ENCODE measurements at regions not wholly inside any gene's neighbourhood (a gene's known extent, or its start where the extent isn't known, plus 50 kb on each side); places are given as distances from the start of the nearest gene placed in this dataset.

DNA sequence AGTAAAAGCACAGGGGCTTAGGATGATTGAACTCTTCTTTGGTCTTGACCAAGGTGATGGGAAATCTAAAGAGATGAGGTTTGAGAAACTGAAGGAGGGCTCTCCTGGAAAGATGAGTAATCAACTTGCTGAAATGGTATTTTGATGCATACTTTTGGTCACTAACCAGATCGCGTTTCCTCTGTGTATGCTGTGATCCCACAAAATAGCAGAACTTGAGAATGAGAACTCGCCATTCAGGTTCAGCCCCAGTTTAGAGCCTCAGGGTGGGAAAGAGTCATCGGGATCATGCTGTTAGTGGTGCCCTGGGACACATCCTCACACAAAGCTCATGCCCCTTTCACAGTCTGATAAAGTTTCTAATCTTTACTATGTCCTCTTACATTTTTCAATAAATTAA lies 488.8 kb downstream of the ETNK1 start:
- TF ChIP-seq, protein P1, sequence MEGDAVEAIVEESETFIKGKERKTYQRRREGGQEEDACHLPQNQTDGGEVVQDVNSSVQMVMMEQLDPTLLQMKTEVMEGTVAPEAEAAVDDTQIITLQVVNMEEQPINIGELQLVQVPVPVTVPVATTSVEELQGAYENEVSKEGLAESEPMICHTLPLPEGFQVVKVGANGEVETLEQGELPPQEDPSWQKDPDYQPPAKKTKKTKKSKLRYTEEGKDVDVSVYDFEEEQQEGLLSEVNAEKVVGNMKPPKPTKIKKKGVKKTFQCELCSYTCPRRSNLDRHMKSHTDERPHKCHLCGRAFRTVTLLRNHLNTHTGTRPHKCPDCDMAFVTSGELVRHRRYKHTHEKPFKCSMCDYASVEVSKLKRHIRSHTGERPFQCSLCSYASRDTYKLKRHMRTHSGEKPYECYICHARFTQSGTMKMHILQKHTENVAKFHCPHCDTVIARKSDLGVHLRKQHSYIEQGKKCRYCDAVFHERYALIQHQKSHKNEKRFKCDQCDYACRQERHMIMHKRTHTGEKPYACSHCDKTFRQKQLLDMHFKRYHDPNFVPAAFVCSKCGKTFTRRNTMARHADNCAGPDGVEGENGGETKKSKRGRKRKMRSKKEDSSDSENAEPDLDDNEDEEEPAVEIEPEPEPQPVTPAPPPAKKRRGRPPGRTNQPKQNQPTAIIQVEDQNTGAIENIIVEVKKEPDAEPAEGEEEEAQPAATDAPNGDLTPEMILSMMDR (IDR thresholded peaks at IDR 0.05): no peak
- no peak for TF ChIP-seq POLR2A (IDR thresholded peaks at IDR 0.05)

Measured in breast epithelium (tissue), 3 donors.